ENCODE measurements at regions not wholly inside any gene's neighbourhood (a gene's known extent, or its start where the extent isn't known, plus 50 kb on each side); places are given as distances from the start of the nearest gene placed in this dataset.

- DNase-seq, result no peak
Observed at GRCh38 chr7:41910940-41911600, 208.2 kb upstream of the INHBA start.

GRCh38 chr7:41907444-41907843, 204.6 kb upstream of the INHBA start:
- DNase-seq, result no peak

GRCh38 chr7:41900532-41900931, 197.6 kb upstream of the INHBA start:
- no peak for DNase-seq

DNA sequence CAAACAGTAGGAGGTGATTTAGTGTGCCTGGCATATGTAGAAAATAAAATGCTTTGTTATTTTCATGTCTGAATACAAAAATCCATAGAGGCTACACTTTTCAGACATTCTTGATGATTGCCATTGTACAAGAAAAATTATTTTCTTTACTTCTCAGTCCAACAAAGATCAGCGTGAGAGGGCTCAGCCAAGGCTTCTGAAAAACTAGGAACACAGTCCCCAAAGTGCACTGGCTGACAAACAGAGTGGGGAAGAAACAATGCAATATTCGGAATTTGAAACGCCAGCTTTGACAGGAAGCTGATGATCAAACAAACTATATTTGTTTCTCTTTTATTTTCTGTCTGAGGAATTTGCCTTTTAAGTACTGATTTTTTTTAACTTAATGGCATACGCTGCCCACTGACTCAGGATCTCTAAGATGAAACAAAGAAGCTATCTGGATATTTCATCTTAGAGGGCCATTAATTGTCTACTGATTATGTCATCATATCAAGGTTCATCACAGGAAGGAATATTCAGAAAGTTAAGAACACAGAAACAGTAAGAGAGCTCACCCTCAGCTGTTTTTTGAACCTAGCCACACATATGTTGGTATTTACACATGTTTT, 197.0 kb upstream of the INHBA start:
- no peak for DNase-seq

DNA sequence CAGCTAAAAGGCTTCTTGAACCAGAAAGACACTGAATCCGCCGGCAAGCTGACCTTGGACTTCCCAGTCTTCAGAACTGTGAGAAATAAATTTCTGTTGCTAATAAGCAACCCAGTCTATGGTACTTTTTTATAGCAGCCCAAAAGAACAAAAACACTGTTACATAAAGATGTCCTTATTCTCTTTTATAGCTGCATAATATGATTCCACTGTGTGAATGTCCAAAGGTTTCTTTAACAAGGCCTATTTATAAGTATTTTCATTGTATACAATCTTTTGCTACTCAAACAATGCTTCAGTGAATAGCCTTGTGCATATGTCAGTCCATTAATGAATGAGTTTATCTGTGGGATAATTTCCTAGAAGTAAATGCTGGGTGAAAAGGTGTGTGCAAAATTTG, 190.8 kb upstream of the INHBA start:
- DNase-seq, result no peak

DNA sequence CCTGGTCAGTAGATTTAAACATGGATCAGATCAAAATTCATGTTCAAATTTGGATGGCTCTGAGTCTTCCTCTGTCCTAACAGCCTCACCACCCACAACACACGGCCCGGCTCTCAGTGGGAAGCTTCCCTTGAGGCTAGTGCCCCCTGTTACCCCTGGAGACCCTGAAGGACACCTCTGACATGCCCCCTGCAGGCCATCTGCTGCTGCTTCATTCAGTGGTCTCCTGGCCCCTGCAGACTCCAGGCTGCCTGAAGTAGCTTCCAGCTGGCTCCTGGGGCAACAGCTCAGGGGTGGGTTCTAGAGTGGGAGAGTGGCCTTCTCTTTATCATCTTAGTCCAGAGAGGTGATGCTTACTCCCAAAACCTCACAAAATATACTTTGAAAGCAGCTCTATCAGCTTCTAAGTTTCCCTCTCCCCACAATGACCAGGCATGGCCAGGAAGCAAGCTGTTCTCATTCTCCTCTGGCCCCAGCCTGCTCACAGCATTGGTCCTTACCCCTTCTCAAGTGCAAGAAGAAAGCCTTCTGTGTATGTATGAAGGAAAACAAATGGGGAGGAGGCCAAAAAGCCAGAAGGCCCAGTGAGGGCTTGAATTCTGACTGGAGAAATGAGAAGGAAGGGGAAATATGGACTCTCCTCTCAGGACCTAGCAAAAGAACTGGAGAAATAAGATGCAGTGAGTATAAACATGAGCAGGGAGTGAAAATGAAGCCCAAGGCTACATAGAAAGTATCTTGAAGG, 189.6 kb upstream of the INHBA start:
- no peak for DNase-seq

DNA sequence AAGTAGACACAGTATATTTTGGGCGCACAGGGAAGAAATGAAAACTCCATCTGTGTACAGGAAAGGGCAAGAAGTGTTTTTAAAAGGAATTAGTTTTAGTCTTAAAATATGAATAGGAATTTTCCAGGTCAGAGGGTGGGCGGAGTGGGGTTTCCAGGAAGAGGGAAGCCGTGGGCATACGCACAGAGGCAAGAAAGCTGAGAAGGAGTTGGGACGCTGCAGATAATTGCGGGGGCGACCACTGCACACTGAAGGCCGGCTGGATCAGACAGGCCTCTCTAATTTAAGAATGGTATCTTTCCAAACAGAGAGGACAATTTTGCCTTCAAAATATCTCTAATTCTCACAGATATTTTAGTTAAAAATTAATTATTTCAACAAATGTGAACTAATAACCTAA, 189.1 kb upstream of the INHBA start:
- no peak for DNase-seq

- no peak for DNase-seq
Observed at GRCh38 chr7:41890631-41891274, 187.9 kb upstream of the INHBA start.

GRCh38 chr7:41889472-41889871, 186.6 kb upstream of the INHBA start:
- no peak for DNase-seq

- no peak for DNase-seq
Observed at GRCh38 chr7:41889040-41889439, 186.2 kb upstream of the INHBA start.

DNA sequence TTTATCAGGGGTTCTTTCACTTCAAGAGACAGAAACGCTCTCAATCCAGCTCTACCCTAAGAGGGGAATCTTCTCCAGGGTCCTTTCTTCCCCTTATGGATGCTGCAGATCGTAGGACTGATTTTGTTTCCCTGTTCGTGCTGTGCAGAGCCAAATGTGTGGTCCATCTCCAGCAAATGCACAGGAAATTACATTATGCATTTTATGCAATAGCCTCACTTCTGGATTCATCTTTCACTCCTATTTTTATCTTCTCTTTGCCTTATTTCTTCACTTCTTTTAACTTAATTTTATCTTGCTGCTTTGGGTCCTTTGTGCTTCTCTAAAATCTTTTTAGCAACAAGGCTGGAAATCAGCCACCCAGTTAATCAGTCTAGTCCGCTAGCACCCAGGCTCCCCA, 184.5 kb upstream of the INHBA start:
- no peak for DNase-seq

DNA sequence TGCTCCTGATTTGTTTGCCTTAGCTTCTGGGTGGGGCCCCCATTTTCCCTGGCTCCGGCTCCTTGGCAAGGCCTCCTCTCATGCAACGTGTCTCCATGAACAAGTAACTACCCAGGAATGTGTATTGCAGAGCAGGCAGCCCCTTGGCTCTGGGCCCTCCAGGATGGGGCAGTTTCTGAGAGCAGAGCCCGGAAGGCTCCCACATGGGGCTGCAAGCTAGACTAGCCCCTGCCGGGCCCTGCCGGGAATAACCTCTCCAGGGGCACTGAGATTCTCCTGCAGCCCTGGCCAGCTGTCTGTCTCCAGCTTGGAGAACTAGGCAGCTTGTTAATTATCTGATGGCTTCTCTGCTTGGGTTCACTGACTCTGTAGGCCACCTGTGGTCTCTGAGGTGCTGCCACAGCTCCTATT, 184.0 kb upstream of the INHBA start:
- DNase-seq, result peak; percentile 100

GRCh38 chr7:41886262-41886900, 183.5 kb upstream of the INHBA start:
- DNase-seq, result peak; percentile 92

- DNase-seq, result peak; percentile 84
Observed at GRCh38 chr7:41885748-41886147, 182.9 kb upstream of the INHBA start.

- peak; percentile 78 for DNase-seq
Observed at GRCh38 chr7:41885078-41885477, 182.2 kb upstream of the INHBA start.

- DNase-seq, result no peak
Observed at GRCh38 chr7:41882745-41883420, 180.0 kb upstream of the INHBA start.

GRCh38 chr7:41882256-41882655, 179.4 kb upstream of the INHBA start:
- DNase-seq, result no peak

DNA sequence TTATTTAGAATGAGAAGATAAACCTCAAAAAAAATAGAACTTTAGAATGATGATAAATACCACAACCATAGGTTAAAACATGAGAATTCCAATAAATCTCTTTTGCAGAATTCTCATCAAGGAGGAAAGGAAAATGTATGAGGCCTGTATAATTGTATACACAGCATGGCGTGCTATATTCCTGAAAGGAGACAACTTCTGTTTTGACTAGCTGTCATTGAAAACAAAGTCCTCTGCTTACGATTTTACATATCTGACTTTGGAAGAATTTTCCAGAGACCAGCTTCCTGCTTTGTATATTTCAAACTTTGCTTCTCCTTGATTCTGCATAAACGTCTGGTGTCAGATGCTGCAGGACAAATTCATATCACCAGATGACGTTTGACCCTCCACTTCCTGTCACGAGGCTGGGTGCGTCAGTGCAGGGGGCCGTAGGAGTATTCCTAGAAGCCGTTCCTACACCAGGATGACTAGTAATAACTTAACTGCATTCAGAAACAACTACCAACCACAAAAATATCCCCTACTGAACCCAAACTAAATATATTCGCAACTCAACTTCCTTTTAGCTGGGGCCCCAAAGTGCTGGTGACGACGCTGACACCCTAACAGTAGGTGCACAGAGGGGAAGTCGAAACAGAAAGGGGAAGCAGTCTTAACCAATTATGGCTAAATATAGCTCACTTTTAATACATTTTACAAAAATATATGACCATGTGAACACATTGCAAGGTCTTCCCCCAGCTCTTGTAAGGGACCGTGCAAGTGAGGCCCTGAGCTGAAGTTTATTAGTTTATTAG, 178.6 kb upstream of the INHBA start:
- no peak for DNase-seq

- peak; percentile 92 for DNase-seq
Observed at GRCh38 chr7:41880107-41880506, 177.2 kb upstream of the INHBA start.

DNA sequence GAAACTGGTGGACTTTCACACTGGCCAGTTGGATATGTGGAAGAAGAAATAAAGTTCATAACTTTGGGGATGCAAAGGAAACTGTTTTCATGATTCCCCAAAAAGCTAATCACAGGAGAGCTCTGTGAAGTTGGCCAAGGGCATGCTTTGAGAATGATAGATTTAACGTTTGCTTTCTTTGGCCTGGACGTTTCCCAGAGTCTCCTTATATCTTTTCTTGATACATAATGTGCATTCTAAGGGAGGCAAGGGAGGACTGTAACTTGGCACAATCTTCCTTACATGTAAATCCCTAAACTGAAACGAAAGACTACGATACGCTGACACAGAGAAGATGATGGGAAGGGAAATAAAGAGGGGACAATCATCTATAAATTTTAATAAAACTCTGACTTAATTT, 176.5 kb upstream of the INHBA start:
- no peak for DNase-seq
